Endothelial cell of umbilical vein (primary cell): ENCODE measurements at regions not wholly inside any gene's neighbourhood (a gene's known extent, or its start where the extent isn't known, plus 50 kb on each side); places are given as distances from the start of the nearest gene placed in this dataset.

Experiments used
- BruUV-seq: library from RNA; stranded (reverse); fragments of 400-500 nt; replicated peaks from 2 replicates; lab custom pipeline; 2021; lab: Mats Ljungman, UMichigan
- CTCF ChIA-PET: fragments of 300-600, 350-600 bp; sonication (Branson Sonifier 250); formaldehyde crosslinking; loops from one replicate; lab custom pipeline; 2021; ENCODE audit warnings: antibody characterized with exemption, inconsistent platforms; lab: Charles Lee
- POLR2A ChIA-PET: fragments of 300-600, 350-600 bp; sonication (Branson Sonifier 250); formaldehyde crosslinking; loops from one replicate; lab custom pipeline; 2021; ENCODE audit warnings: antibody characterized with exemption, inconsistent platforms; lab: Charles Lee
- DNase-seq: peaks from one replicate; pipeline ENCODE4 v3.0.0-alpha.2; 2011; ENCODE audit warnings: low read depth, low spot score
- FAIRE-seq: peaks from 2 replicates; lab custom pipeline; 2011; peaks lifted over from hg19 to GRCh38; lab: Jason Lieb, UNC
- H2AFZ ChIP-seq: 2 replicates; pipeline ENCODE4 v1.6.0; 2012; ENCODE audit warnings: low read depth, low read length, control low read depth, inconsistent platforms
- H3K27ac ChIP-seq: 2 replicates; pipeline ENCODE4 v1.5.1; 2011; ENCODE audit warnings: low read depth, mild to moderate bottlenecking, control low read depth, low read length, moderate library complexity; ENCODE audit not compliant: insufficient read depth
- H3K27me3 ChIP-seq, 2 experiments: 2 replicates each; pipeline versions ENCODE4 v1.6.0 to v1.6.1; 2011; ENCODE audit warnings: low read length in 2 of 2, mixed read lengths in 1 of 2; ENCODE audit not compliant: control insufficient read depth in 2 of 2, insufficient read depth in 2 of 2
- H3K36me3 ChIP-seq, 2 experiments: 2 replicates in 1 of 2; 3 replicates in 1 of 2; pipeline ENCODE4 v1.5.1; 2011; ENCODE audit warnings: low read length in 2 of 2, mild to moderate bottlenecking in 1 of 2, moderate library complexity in 1 of 2; ENCODE audit not compliant: control insufficient read depth in 2 of 2, insufficient read depth in 2 of 2; ENCODE audit errors: extremely low read depth in 1 of 2
- H3K4me1 ChIP-seq: 3 replicates; pipeline ENCODE4 v1.5.1; 2011; ENCODE audit warnings: mild to moderate bottlenecking, low read length; ENCODE audit not compliant: control insufficient read depth, insufficient read depth; ENCODE audit errors: extremely low read depth
- H3K4me2 ChIP-seq: 2 replicates; pipeline ENCODE4 v1.6.1; 2011; ENCODE audit warnings: low read length, control low read depth, mixed read lengths; ENCODE audit not compliant: insufficient read depth
- H3K4me3 ChIP-seq, 3 experiments: fragments of 200-600 bp in 1 of 3; sonication (generic), shearing (Covaris generic) in 1 of 3; replicated peaks in 1 of 3; 2 replicates each; pipeline ENCODE4 v1.5.1; 2011 to 2016; ENCODE audit warnings: control low read depth in 3 of 3, low read length in 3 of 3, mild to moderate bottlenecking in 2 of 3, inconsistent platforms in 1 of 3, low read depth in 1 of 3, moderate library complexity in 1 of 3; ENCODE audit not compliant: insufficient read depth in 1 of 3
- H3K79me2 ChIP-seq: 2 replicates; pipeline ENCODE4 v1.6.0; 2012; ENCODE audit warnings: low read length, inconsistent platforms; ENCODE audit not compliant: control insufficient read depth, insufficient read depth
- H3K9ac ChIP-seq: replicated peaks from 2 replicates; pipeline ENCODE3; 2011; ENCODE audit warnings: low read length, control low read depth; ENCODE audit not compliant: insufficient read depth; ENCODE audit errors: extremely low read depth
- H3K9me1 ChIP-seq: replicated peaks from 3 replicates; pipeline ENCODE4 v1.6.0; 2011; ENCODE audit warnings: mild to moderate bottlenecking, low read length; ENCODE audit not compliant: control insufficient read depth, insufficient read depth; ENCODE audit errors: extremely low read depth
- H3K9me3 ChIP-seq: replicated peaks from 2 replicates; pipeline ENCODE4 v1.5.1; 2012; ENCODE audit warnings: low read length, inconsistent platforms; ENCODE audit not compliant: control insufficient read depth, insufficient read depth
- H4K20me1 ChIP-seq: replicated peaks from 2 replicates; pipeline ENCODE3; 2011; ENCODE audit warnings: mild to moderate bottlenecking, low read length; ENCODE audit not compliant: control insufficient read depth, insufficient read depth; ENCODE audit errors: extremely low read depth
- EZH2 ChIP-seq: IDR thresholded peaks from 2 replicates; pipeline ENCODE4 v1.6.1; 2012; ENCODE audit warnings: borderline replicate concordance, low read depth, mild to moderate bottlenecking, moderate library complexity, low read length, inconsistent platforms; ENCODE audit not compliant: severe bottlenecking
- FOS ChIP-seq: IDR thresholded peaks from 2 replicates; pipeline ENCODE4 v1.6.1; 2011; ENCODE audit warnings: mild to moderate bottlenecking, low read length, moderate library complexity, borderline replicate concordance; ENCODE audit not compliant: insufficient read depth
- GATA2 ChIP-seq: IDR thresholded peaks from 2 replicates; pipeline ENCODE4 v1.7.0; 2011; ENCODE audit warnings: low read depth, mild to moderate bottlenecking, moderate library complexity, mixed read lengths, low read length; ENCODE audit not compliant: insufficient read length, insufficient read depth
- JUN ChIP-seq: IDR thresholded peaks from 2 replicates; pipeline ENCODE4 v1.6.1; 2011; ENCODE audit warnings: borderline replicate concordance, low read depth; ENCODE audit not compliant: insufficient read length, insufficient read depth
- MYC ChIP-seq: IDR thresholded peaks from one replicate; pipeline ENCODE4 v1.6.1; 2011; ENCODE audit warnings: mild to moderate bottlenecking, low read depth, low read length
- POLR2A ChIP-seq: IDR thresholded peaks from 2 replicates; pipeline ENCODE4 v1.6.1; 2012; ENCODE audit warnings: low read depth, mild to moderate bottlenecking, control low read depth, low read length
- POLR2AphosphoS5 ChIP-seq: IDR thresholded peaks from 2 replicates; pipeline ENCODE4 v1.6.1; 2012; ENCODE audit warnings: low read depth, mild to moderate bottlenecking, control low read depth, low read length, moderate library complexity; ENCODE audit not compliant: insufficient read depth
- dilution Hi-C: fragments of 300-500 bp; cut with MboI; formaldehyde crosslinking; loops from one replicate; pipeline ENCODE4 v1.15.0; 2019; ENCODE audit warnings: low sequenced_read_pairs; ENCODE audit not compliant: extremely low pct_ligation_motif_present
- intact Hi-C: fragments of 100-400 bp; cut with micrococcal nuclease; formaldehyde crosslinking; loops from one replicate; pipeline ENCODE4 v1.10.0; 2022
- TF ChIP-seq, protein P1 (sequence below), 2 donors: IDR thresholded peaks; 1 replicate in 1 of 2; 2 replicates in 1 of 2; pipeline ENCODE4 v1.5.1; 2011; ENCODE audit warnings: low read length in 2 of 2, mild to moderate bottlenecking in 2 of 2, moderate library complexity in 2 of 2, control low read depth in 1 of 2, inconsistent platforms in 1 of 2, low read depth in 1 of 2; ENCODE audit not compliant: insufficient read depth in 1 of 2; ENCODE audit errors: extremely low read depth in 1 of 2
- TF ChIP-seq, protein P2 (sequence below): IDR thresholded peaks from 2 replicates; pipeline ENCODE4 v1.6.1; 2011; ENCODE audit not compliant: insufficient read depth, insufficient read length

DNA sequence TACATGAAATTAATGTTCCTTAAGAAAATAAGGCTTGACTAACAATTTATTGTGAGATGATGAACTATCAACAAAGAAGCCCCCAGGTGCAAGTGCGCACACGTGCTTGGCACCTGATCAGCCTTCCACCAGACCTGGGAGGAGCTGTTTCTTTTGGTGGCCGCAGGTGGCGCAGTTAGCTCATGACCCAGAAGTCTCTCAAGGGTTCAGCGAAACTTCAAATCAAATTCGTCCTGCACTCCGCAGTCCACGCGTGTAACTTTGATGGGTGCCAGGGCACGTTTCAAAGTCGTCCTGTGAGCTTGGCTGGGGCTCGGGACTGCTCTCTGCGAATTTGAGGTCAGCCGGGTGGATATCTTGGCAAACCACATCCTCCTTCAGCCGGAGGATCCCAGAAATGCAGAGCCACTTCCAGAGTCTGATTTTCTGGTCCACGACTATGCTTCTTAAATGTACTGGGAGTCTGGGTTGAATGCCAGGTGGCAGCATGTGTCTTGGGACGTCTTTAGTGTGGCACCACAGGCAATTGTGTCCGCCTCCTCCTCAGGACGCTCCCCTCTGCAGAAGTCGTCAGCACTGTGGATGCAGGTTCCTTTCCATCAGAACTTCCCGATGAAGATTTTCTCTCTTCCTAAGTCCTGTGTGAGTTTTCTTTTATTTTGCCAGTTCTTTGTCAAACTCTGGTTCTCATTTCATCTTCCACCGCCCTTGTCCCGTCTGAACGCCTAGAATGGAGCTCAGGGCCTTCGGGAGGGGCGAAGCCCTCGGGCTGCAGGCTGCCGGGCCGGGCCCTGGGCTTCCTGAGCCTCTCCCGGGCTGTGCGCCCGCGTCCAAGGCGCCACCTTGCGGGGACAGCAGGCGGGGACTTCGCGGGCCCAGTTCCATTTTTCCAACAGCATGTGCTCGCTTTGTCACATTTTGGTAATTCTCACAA lies 61.3 kb upstream of the RAPGEF4 start:
- Histone ChIP-seq H3K4me2 (peak overlapping the region; percentile 2), H3K4me1 (peaks cover 17% of the 10 kb centered on the region), H3K79me2 (no peaks in the 10 kb centered on the region), H3K36me3 (no peaks in the 10 kb centered on the region), H3K27me3 (no peaks in the 10 kb centered on the region), H3K9me1 (no peaks in the 10 kb centered on the region), H3K27ac (no peak overlapping the region), H3K4me3 (no peak overlapping the region), H2AFZ (peak overlapping the region; percentile 44), H3K9me3 (no peaks in the 10 kb centered on the region), H4K20me1 (no peaks in the 10 kb centered on the region), H3K9ac (no peak overlapping the region)
- TF ChIP-seq, protein P1, sequence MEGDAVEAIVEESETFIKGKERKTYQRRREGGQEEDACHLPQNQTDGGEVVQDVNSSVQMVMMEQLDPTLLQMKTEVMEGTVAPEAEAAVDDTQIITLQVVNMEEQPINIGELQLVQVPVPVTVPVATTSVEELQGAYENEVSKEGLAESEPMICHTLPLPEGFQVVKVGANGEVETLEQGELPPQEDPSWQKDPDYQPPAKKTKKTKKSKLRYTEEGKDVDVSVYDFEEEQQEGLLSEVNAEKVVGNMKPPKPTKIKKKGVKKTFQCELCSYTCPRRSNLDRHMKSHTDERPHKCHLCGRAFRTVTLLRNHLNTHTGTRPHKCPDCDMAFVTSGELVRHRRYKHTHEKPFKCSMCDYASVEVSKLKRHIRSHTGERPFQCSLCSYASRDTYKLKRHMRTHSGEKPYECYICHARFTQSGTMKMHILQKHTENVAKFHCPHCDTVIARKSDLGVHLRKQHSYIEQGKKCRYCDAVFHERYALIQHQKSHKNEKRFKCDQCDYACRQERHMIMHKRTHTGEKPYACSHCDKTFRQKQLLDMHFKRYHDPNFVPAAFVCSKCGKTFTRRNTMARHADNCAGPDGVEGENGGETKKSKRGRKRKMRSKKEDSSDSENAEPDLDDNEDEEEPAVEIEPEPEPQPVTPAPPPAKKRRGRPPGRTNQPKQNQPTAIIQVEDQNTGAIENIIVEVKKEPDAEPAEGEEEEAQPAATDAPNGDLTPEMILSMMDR (IDR thresholded peaks at IDR 0.05; ENCODE audit: extremely low read depth in 1 of 2, insufficient read depth in 1 of 2, low read depth in 1 of 2, low read length in 2 of 2) = peak; percentile 76 to 84
- no peak for TF ChIP-seq MYC
- ChIA-PET POLR2A (interaction anchor here (1.1 kb wide), 1 partner anchor 93 kb away, joined by 4 read pairs; no protein-coding TSS in a partner anchor), CTCF (interaction anchor here (0.6 to 4.6 kb wide), 25 partner anchors 9 to 547 kb away, joined by 3 to 75 read pairs (median 4); no protein-coding TSS in a partner anchor)
- DNase-seq = peak; percentile 45
- BruUV-seq = no TSS peak
- no peak for FAIRE-seq
- dilution Hi-C loops = no loop called here
- intact Hi-C loops = loop anchor here (1.0 kb wide), 2 partner anchors 81 to 502 kb away; no protein-coding TSS in a partner anchor

DNA sequence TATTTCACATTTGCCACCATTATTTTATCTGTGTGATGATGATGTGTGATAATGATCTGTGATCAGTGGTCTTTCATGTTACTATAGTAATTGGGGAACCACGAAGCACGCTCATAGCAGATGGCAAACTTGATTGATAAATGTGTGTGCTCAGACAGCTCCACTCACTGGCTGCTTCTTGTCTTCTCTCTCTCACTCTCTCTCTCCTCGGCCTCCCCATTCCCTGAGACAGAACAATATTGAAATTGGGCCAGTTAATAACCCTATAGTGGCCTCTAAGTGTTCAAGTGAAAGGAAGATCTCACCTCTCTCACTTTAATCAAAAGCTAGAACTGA lies 60.7 kb upstream of the RAPGEF4 start:
- Histone ChIP-seq H3K9me1 (no peaks in the 10 kb centered on the region), H3K27me3 (no peaks in the 10 kb centered on the region), H2AFZ (peak overlapping the region; percentile 42), H3K9ac (no peak overlapping the region), H3K36me3 (no peaks in the 10 kb centered on the region), H3K79me2 (no peaks in the 10 kb centered on the region), H3K4me1 (peaks cover 17% of the 10 kb centered on the region), H3K27ac (no peak overlapping the region), H3K4me2 (no peak overlapping the region), H3K4me3 (no peak overlapping the region), H3K9me3 (no peaks in the 10 kb centered on the region), H4K20me1 (no peaks in the 10 kb centered on the region)
- intact Hi-C loops (loop anchor here (1.0 kb wide), 2 partner anchors 82 to 503 kb away; no protein-coding TSS in a partner anchor), dilution Hi-C loops (no loop called here)
- TF ChIP-seq, protein P1 (IDR thresholded peaks at IDR 0.05; ENCODE audit: extremely low read depth in 1 of 2, insufficient read depth in 1 of 2, low read depth in 1 of 2, low read length in 2 of 2) = no peak
- no peak for TF ChIP-seq MYC
- no peak for TF ChIP-seq POLR2A
- TF ChIP-seq POLR2AphosphoS5 = no peak
- TF ChIP-seq FOS = no peak
- TF ChIP-seq, protein P2, sequence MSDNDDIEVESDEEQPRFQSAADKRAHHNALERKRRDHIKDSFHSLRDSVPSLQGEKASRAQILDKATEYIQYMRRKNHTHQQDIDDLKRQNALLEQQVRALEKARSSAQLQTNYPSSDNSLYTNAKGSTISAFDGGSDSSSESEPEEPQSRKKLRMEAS = no peak
- no peak for TF ChIP-seq EZH2
- TF ChIP-seq JUN = no peak
- no peak for TF ChIP-seq GATA2
- CTCF ChIA-PET = interaction anchor here (0.7 to 4.6 kb wide), 20 partner anchors 9 to 548 kb away, joined by 3 to 75 read pairs (median 4); no protein-coding TSS in a partner anchor
- DNase-seq = no peak
- no peak for FAIRE-seq
- POLR2A ChIA-PET = interaction anchor here (1.1 kb wide), 1 partner anchor 93 kb away, joined by 4 read pairs; no protein-coding TSS in a partner anchor
- BruUV-seq = no TSS peak
